Transverse colon (tissue), 4 donors: ENCODE measurements at regions not wholly inside any gene's neighbourhood (a gene's known extent, or its start where the extent isn't known, plus 50 kb on each side); places are given as distances from the start of the nearest gene placed in this dataset.
"Not testable (repeated sequence)": the region's sequence is repeated elsewhere in the genome, so short reads cannot be mapped to it uniquely, and the experiment has no call there.

Source experiments
- DNase-seq: peaks from one replicate; pipeline ENCODE4 v3.0.0-alpha.2; 2019
- H3K27ac ChIP-seq, 4 donors: fragments of 200-600 bp; sonication (generic); 2 replicates each; pipeline ENCODE4 v1.5.1; 2016 to 2018; ENCODE audit warnings: inconsistent platforms in 4 of 4
- H3K27me3 ChIP-seq: fragments of 200-600 bp; sonication (generic); 2 replicates; pipeline ENCODE4 v1.5.1; 2017; ENCODE audit warnings: inconsistent platforms
- H3K36me3 ChIP-seq, 4 donors: fragments of 200-600 bp; sonication (generic); 2 replicates each; pipeline ENCODE4 v1.5.1; 2017 to 2019; ENCODE audit warnings: inconsistent platforms in 4 of 4
- H3K4me1 ChIP-seq, 4 donors: fragments of 200-600 bp; sonication (generic); 2 replicates each; pipeline ENCODE4 v1.5.1; 2017 to 2020; ENCODE audit warnings: inconsistent platforms in 4 of 4
- H3K4me3 ChIP-seq, 4 donors: fragments of 200-600 bp; sonication (generic); 1 replicate in 1 of 4; 2 replicates in 3 of 4; pipeline versions ENCODE4 v1.5.1 to v1.6.1; 2017 to 2019; ENCODE audit warnings: inconsistent platforms in 4 of 4
- H3K9me3 ChIP-seq, 2 donors: fragments of 200-600 bp; sonication (generic); 2 replicates each; pipeline ENCODE4 v1.5.1; 2017 to 2019; ENCODE audit warnings: inconsistent platforms in 2 of 2
- EP300 ChIP-seq: sonication (generic); formaldehyde crosslinking; IDR thresholded peaks from one replicate; pipeline ENCODE4 v1.6.1; 2017; ENCODE audit warnings: antibody characterized with exemption, low read depth
- POLR2A ChIP-seq: fragments of 450-650 bp; IDR thresholded peaks from one replicate; pipeline ENCODE4 v1.6.1; 2016; ENCODE audit warnings: antibody characterized with exemption, mild to moderate bottlenecking, moderate library complexity
- POLR2AphosphoS5 ChIP-seq, 3 donors: sonication (generic); formaldehyde crosslinking; IDR thresholded peaks; one replicate each; pipeline ENCODE4 v1.6.1; 2016; ENCODE audit warnings: antibody characterized with exemption in 3 of 3
- WGBS, 2 donors: methylation state at CpG; one replicate each; pipeline ENCODE4 v1.1.5; 2018; ENCODE audit warnings: low coverage in 1 of 2; 5-methylcytosine and 5-hydroxymethylcytosine counted together
- in situ Hi-C, 4 donors: fragments of 200-750 bp; cut with MboI; loops; one replicate each; pipeline versions ENCODE4 v1.15.0 to v1.15.1; 2017; ENCODE audit warnings: low sequenced_read_pairs in 3 of 4, low pct_ligation_motif_present in 1 of 4, low pct_unique_long_range_greater_than_20kb in 1 of 4
- intact Hi-C: fragments of 100-400 bp; cut with DNase I; formaldehyde crosslinking; loops from one replicate; pipeline ENCODE4 v1.15.1; 2023; ENCODE audit warnings: low total_unique reads
- TF ChIP-seq, protein P1 (sequence below), 5 experiments: fragments of 200-600 bp in 3 of 5; fragments of 450-650 bp in 2 of 5; sonication (generic) in 3 of 5; IDR thresholded peaks; 1 replicate in 2 of 5; 2 replicates in 3 of 5; pipeline ENCODE4 v1.5.1; 2016 to 2017; ENCODE audit warnings: antibody characterized with exemption in 5 of 5, inconsistent platforms in 3 of 5, mild to moderate bottlenecking in 2 of 5, moderate library complexity in 1 of 5

DNA sequence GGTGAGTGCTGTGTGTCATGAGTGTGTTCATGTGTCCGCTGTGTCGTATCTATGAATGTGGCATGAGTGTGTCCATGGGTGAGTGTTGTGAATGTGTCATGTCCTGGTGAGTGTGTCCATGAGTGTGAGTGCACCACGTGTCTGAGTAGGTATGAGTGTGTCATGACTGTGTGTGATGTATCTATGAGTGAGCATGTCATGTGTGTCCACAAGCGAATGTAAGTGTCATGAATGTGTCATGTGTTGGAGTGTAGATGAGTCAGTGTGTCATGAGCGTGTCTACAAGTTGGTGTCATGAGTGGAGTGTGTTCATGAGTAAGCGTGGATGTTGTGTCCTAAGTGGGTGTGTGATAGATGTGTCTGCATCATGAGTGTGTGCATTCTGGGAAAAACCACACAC is 129.4 kb downstream of the TUBA3C start:
- no peaks in the 10 kb centered on the region for H3K36me3 ChIP-seq
- no peak overlapping the region for H3K4me3 ChIP-seq
- peaks cover 0 to 6% of the 10 kb centered on the region in 2 donors for H3K9me3 ChIP-seq
- no peaks in the 10 kb centered on the region for H3K4me1 ChIP-seq
- no peaks in the 10 kb centered on the region for H3K27me3 ChIP-seq
- H3K27ac ChIP-seq: no peak overlapping the region
- intact Hi-C loops: no loop called here
- TF ChIP-seq EP300 (no peak), POLR2A (no peak), POLR2AphosphoS5 (IDR thresholded peaks at IDR 0.05) (no peak)
- TF ChIP-seq, protein P1, sequence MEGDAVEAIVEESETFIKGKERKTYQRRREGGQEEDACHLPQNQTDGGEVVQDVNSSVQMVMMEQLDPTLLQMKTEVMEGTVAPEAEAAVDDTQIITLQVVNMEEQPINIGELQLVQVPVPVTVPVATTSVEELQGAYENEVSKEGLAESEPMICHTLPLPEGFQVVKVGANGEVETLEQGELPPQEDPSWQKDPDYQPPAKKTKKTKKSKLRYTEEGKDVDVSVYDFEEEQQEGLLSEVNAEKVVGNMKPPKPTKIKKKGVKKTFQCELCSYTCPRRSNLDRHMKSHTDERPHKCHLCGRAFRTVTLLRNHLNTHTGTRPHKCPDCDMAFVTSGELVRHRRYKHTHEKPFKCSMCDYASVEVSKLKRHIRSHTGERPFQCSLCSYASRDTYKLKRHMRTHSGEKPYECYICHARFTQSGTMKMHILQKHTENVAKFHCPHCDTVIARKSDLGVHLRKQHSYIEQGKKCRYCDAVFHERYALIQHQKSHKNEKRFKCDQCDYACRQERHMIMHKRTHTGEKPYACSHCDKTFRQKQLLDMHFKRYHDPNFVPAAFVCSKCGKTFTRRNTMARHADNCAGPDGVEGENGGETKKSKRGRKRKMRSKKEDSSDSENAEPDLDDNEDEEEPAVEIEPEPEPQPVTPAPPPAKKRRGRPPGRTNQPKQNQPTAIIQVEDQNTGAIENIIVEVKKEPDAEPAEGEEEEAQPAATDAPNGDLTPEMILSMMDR (IDR thresholded peaks at IDR 0.05): no peak
- WGBS, 2 donors: 60 to 81% methylated on average over 2 to 6 of the region's 6 CpGs
- DNase-seq: no peak
- in situ Hi-C loops: no loop called here

DNA sequence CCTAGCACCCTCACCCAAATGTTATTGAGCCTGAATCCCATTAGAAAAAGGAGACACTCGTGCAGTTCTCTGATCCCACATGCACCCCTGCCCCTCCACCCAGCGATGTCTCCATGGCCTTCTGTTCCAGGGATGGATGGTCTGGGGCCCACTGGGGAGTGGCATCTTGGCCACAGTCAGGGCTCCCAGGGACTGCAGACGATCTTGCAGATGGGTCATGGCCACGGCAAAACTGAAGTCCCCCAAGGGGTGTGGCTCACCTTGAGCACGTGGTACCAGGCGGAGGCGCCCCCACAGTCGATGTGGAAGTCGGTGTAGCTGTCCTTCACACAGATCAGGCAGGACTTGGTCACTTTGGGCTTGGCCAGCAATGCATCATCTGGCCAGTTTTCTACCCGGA is 130.7 kb downstream of the TUBA3C start:
- WGBS, 2 donors: 83% methylated on average over 10 of the region's 10 CpGs; no CpG with 5 or more reads in 1 of the 2 donors
- H3K27me3 ChIP-seq: no peaks in the 10 kb centered on the region
- TF ChIP-seq EP300: no peak
- TF ChIP-seq POLR2AphosphoS5 (IDR thresholded peaks at IDR 0.05): no peak
- TF ChIP-seq, protein P1 (IDR thresholded peaks at IDR 0.05): no peak
- no peak for TF ChIP-seq POLR2A
- no peaks in the 10 kb centered on the region for H3K4me1 ChIP-seq
- intact Hi-C loops: no loop called here
- no peak overlapping the region for H3K27ac ChIP-seq
- DNase-seq: no peak
- peaks cover 0 to 6% of the 10 kb centered on the region in 2 donors for H3K9me3 ChIP-seq
- H3K36me3 ChIP-seq: no peaks in the 10 kb centered on the region
- in situ Hi-C loops: no loop called here
- H3K4me3 ChIP-seq: no peak overlapping the region

DNA sequence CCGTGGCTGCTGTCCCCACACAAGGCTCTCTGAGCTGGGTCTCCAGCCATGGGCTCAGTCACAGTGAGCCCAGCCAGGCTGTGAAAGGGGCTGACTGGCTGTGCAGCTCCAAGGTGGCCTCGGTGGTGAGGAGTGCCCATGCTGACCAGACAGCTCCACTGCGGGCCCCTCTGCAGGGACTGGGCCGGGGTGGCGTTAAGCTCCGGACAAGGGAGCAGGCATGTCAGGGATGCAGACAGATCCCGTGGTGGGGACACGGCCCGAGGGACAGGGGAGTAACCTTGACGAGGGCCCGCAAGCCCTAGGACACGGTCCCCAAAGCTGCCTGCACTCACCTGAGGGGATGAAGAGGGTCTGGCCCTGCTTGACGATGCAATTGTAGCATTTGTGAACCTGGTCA is 132.0 kb downstream of the TUBA3C start:
- DNase-seq, H3K36me3 ChIP-seq, H3K9me3 ChIP-seq, H3K27ac ChIP-seq, intact Hi-C loops, H3K4me1 ChIP-seq, in situ Hi-C loops, H3K27me3 ChIP-seq, H3K4me3 ChIP-seq: not testable (repeated sequence)
- 85% methylated on average over 13 of the region's 13 CpGs; no CpG with 5 or more reads in 1 of the 2 donors for WGBS, 2 donors

DNA sequence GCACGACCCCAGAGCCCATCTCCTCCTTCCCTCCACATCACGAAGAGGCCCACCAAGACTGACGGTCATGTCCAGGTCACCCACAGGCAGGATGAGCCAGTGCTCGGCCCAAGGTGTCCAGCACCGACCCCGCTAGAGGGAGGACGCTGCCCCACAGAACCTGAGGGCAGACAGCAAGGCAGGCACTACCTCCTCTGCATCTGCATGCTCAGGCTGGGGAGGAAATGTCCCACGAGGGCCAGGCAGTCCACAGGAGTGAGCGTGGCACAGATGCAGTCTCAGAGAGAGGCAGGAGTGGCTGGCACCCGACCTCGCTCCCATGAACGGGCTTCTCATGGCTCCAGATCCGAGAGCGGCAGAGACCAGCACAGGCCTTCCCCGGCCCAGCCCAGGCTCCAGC is 133.2 kb downstream of the TUBA3C start:
- H3K4me3 ChIP-seq: no peak overlapping the region
- H3K4me1 ChIP-seq: no peaks in the 10 kb centered on the region
- no peaks in the 10 kb centered on the region for H3K27me3 ChIP-seq
- H3K27ac ChIP-seq: no peak overlapping the region
- no peak for DNase-seq
- peaks cover 0 to 6% of the 10 kb centered on the region in 2 donors for H3K9me3 ChIP-seq
- WGBS, 2 donors: 76% methylated on average over 13 of the region's 15 CpGs; no CpG with 5 or more reads in 1 of the 2 donors
- in situ Hi-C loops: no loop called here
- TF ChIP-seq EP300: no peak
- TF ChIP-seq POLR2A: no peak
- no peak for TF ChIP-seq POLR2AphosphoS5 (IDR thresholded peaks at IDR 0.05)
- TF ChIP-seq, protein P1 (IDR thresholded peaks at IDR 0.05): no peak
- H3K36me3 ChIP-seq: no peaks in the 10 kb centered on the region
- intact Hi-C loops: no loop called here

DNA sequence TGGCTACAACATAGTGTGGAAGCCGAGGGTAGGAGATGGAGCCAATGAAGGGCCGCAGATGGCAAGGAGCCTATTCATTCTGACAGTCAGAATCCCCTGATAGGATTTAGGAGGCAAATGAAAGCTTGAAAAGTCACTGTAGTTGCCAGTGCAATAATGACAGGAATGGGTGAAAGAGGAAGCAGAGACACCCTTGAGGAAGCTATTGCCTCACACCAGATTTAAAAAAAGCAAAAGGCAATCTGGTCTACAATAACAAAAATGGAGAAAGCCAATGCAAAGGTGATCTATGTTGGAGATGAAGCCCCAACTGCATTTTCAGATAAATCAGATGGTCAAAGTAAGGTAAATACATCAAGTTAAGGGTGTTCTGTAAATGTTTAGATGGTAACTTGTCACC is 158.5 kb downstream of the TUBA3C start:
- 19 to 60% methylated on average over 1 to 2 of the region's 2 CpGs for WGBS, 2 donors
- no peak overlapping the region for H3K27ac ChIP-seq
- no peak for DNase-seq
- intact Hi-C loops (no loop called here), in situ Hi-C loops (no loop called here)
- no peaks in the 10 kb centered on the region for H3K36me3 ChIP-seq
- TF ChIP-seq POLR2AphosphoS5 (IDR thresholded peaks at IDR 0.05) (no peak), EP300 (no peak), POLR2A (no peak)
- TF ChIP-seq, protein P1 (IDR thresholded peaks at IDR 0.05): no peak
- no peaks in the 10 kb centered on the region for H3K27me3 ChIP-seq
- H3K4me1 ChIP-seq: no peaks in the 10 kb centered on the region
- no peaks in the 10 kb centered on the region for H3K9me3 ChIP-seq
- no peak overlapping the region for H3K4me3 ChIP-seq
